ENCODE measurements at regions not wholly inside any gene's neighbourhood (a gene's known extent, or its start where the extent isn't known, plus 50 kb on each side); places are given as distances from the start of the nearest gene placed in this dataset.
A peak's percentile ranks its signal among the peaks of the same experiment; 100 is the strongest.

DNA sequence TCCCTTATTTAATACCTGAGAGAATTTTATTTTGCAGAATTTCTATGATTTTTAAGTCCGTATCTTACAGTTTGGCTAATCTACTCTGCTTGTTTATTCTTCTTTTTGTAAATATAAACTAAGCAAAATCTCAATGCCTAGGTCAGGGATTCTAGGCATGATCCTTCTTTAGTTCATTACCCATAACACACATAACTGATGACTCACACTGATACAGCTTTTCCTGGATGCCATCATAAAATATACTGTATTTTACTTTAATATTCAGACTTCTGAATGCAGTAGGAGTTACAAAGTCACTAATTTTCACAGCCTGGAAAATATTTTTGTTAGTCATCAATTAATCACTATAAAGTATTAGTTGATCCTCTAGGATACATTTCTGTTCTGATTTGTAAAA is 898.2 kb upstream of the RAG2 start:
- no peak overlapping the region for H3K4me3 Mint-ChIP-seq
- H3K9me3 Mint-ChIP-seq: no peaks in the 10 kb centered on the region
- no peaks in the 10 kb centered on the region for H3K27me3 Mint-ChIP-seq

DNA sequence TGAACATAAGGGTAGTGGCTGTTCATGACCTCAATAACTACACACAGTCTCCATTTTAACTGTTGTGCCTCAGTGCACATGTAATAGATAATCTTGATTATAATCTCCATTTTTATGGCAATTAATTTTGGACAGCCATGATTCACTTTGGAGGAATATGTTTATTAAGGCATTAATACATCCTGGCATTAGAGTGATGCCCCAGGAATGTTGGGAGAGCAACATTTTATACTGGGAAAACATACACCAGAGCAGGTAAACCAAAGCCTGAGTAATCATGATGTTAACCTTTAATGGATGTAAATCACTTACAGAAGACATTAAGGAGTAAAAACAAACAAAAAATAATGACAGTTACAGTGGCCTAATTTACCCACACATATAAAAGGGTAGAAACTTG is 886.3 kb upstream of the RAG2 start:
- TF ChIP-seq, protein P1, sequence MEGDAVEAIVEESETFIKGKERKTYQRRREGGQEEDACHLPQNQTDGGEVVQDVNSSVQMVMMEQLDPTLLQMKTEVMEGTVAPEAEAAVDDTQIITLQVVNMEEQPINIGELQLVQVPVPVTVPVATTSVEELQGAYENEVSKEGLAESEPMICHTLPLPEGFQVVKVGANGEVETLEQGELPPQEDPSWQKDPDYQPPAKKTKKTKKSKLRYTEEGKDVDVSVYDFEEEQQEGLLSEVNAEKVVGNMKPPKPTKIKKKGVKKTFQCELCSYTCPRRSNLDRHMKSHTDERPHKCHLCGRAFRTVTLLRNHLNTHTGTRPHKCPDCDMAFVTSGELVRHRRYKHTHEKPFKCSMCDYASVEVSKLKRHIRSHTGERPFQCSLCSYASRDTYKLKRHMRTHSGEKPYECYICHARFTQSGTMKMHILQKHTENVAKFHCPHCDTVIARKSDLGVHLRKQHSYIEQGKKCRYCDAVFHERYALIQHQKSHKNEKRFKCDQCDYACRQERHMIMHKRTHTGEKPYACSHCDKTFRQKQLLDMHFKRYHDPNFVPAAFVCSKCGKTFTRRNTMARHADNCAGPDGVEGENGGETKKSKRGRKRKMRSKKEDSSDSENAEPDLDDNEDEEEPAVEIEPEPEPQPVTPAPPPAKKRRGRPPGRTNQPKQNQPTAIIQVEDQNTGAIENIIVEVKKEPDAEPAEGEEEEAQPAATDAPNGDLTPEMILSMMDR (conservative IDR thresholded peaks at IDR 0.05): no peak
- DNase-seq (ENCODE audit: extremely low spot score, unreplicated experiment): no peak
- Mint-ChIP-seq H3K36me3 (no peaks in the 10 kb centered on the region), H3K4me3 (no peak overlapping the region), H3K27ac (no peak overlapping the region), H3K27me3 (no peaks in the 10 kb centered on the region), H3K4me1 (ENCODE audit: unreplicated experiment) (no peaks in the 10 kb centered on the region), H3K9me3 (no peaks in the 10 kb centered on the region)

More for the DNA sequence above, 898.2 kb upstream of the RAG2 start:
- Mint-ChIP-seq H3K36me3 (no peaks in the 10 kb centered on the region), H3K27ac (no peak overlapping the region), H3K4me1 (ENCODE audit: unreplicated experiment) (no peaks in the 10 kb centered on the region)
- TF ChIP-seq, protein P1 (conservative IDR thresholded peaks at IDR 0.05): no peak
- no peak for DNase-seq (ENCODE audit: extremely low spot score, unreplicated experiment)

DNA sequence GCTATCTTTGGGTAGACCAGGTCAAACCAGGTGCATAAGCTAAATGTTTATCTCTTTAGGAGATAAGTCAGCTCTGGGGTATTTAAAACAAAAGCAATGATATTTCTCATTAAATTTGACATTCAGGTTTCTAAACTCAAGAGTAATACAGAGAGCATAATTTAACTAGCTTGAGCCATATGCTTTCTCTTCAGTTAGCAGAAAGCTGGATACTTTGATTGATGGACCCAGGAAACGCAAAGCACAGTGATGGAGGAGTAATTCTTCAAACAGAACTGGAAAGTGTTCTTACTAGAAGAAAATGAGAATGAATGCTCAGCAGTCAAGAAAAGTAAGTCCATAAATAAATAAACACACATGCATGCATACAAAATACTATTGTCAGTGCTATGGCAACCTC is 885.7 kb upstream of the RAG2 start:
- TF ChIP-seq, protein P1 (conservative IDR thresholded peaks at IDR 0.05): no peak
- no peaks in the 10 kb centered on the region for H3K4me1 Mint-ChIP-seq (ENCODE audit: unreplicated experiment)
- no peak for DNase-seq (ENCODE audit: extremely low spot score, unreplicated experiment)
- no peaks in the 10 kb centered on the region for H3K36me3 Mint-ChIP-seq
- no peak overlapping the region for H3K4me3 Mint-ChIP-seq
- H3K27ac Mint-ChIP-seq: no peak overlapping the region
- no peaks in the 10 kb centered on the region for H3K9me3 Mint-ChIP-seq
- no peaks in the 10 kb centered on the region for H3K27me3 Mint-ChIP-seq

DNA sequence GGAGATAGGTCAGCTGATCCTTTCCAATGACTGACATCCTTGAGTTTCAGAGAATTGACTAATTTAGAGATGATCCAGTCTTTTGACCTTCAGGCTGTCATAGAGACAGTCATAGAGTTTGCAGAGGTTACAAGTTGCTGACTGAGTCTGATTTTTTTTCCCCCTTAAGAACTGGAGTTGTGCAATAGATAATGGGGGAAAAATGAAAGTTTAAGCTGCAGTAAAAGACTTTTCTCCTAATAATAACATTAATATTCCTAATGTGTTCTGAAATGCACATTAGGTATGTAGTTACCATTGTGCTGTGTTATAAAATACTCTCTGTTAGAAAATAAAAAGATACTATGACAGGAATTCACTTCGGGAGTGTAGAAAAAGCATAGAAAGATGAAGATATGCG is 876.9 kb upstream of the RAG2 start:
- Mint-ChIP-seq H3K4me3 (no peak overlapping the region), H3K27ac (peak overlapping the region; percentile 39), H3K36me3 (no peaks in the 10 kb centered on the region), H3K27me3 (no peaks in the 10 kb centered on the region), H3K4me1 (ENCODE audit: unreplicated experiment) (no peaks in the 10 kb centered on the region), H3K9me3 (peaks cover 5% of the 10 kb centered on the region)
- no peak for DNase-seq (ENCODE audit: extremely low spot score, unreplicated experiment)
- TF ChIP-seq, protein P1 (conservative IDR thresholded peaks at IDR 0.05): no peak

DNA sequence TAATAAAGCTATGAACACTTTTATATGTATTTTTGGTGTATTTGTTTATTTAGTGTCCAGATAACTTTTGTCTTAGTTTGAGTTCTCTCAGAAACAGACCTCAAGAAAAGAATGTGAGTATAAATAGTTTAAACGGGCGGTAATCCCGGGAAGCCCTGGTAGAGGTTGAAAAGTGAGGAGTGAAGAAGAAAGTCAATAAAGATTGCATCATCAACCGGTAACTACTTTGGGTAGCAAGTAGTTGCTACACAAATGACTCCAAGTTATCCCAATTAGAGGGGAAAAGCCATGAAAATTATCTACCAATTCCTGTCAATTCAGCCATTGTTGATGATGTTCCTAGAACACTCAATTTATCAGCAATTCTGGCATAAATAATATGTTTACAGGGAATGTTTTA is 870.3 kb upstream of the RAG2 start:
- DNase-seq (ENCODE audit: extremely low spot score, unreplicated experiment): no peak
- Mint-ChIP-seq H3K36me3 (no peaks in the 10 kb centered on the region), H3K4me1 (ENCODE audit: unreplicated experiment) (no peaks in the 10 kb centered on the region), H3K9me3 (peaks cover 4% of the 10 kb centered on the region), H3K4me3 (no peak overlapping the region), H3K27me3 (no peaks in the 10 kb centered on the region), H3K27ac (no peak overlapping the region)
- TF ChIP-seq, protein P1 (conservative IDR thresholded peaks at IDR 0.05): no peak

DNA sequence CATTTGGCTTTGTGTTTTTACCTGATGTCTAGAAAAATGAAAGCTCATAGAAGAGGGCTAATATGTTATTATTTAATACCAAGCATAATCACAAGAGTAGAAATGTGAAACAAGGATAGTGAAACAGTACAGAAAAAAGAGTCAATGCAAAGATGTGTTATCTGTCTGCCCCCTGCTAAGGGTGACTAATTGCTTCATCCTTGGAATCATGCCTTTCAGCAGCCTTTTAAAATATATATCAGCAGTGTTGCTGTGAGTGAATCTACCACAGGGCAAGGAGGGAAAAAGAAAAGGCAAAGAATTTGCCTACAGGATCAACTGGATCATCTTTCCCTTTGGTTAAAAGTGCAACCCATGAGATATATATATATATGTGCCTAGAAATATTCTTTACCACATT is 867.2 kb upstream of the RAG2 start:
- H3K27ac Mint-ChIP-seq: no peak overlapping the region
- H3K9me3 Mint-ChIP-seq: peaks cover 4% of the 10 kb centered on the region
- DNase-seq (ENCODE audit: extremely low spot score, unreplicated experiment): no peak
- H3K27me3 Mint-ChIP-seq: no peaks in the 10 kb centered on the region
- H3K36me3 Mint-ChIP-seq: no peaks in the 10 kb centered on the region
- TF ChIP-seq, protein P1 (conservative IDR thresholded peaks at IDR 0.05): no peak
- H3K4me3 Mint-ChIP-seq: no peak overlapping the region
- no peaks in the 10 kb centered on the region for H3K4me1 Mint-ChIP-seq (ENCODE audit: unreplicated experiment)
